SK-N-SH (cell line): ENCODE measurements at regions not wholly inside any gene's neighbourhood (a gene's known extent, or its start where the extent isn't known, plus 50 kb on each side); places are given as distances from the start of the nearest gene placed in this dataset.

ENCODE experiments used
- CTCF ChIA-PET: fragments of 300-600, 350-600 bp; formaldehyde crosslinking; extraction: SDS; loops from one replicate; lab custom pipeline; 2021; lab: Yijun Ruan, JAX
- POLR2A ChIA-PET: fragments of 350-600 bp; sonication (Branson Sonifier 250); formaldehyde crosslinking; extraction: SDS; loops from one replicate; lab custom pipeline; 2020; ENCODE audit warnings: antibody characterized with exemption, inconsistent platforms; lab: Yijun Ruan, JAX
- DNase-seq: peaks from one replicate; pipeline ENCODE4 v3.0.0; 2012
- H2AFZ ChIP-seq: fragments of 200-600 bp; sonication (generic); 2 replicates; pipeline ENCODE4 v1.8.1; 2016; ENCODE audit warnings: antibody characterized with exemption, mild to moderate bottlenecking, low read depth
- H3F3A ChIP-seq: fragments of 200-600 bp; sonication (generic); replicated peaks from 2 replicates; pipeline ENCODE3; 2016; ENCODE audit warnings: antibody characterized with exemption, mild to moderate bottlenecking; ENCODE audit not compliant: insufficient read depth
- H3K27ac ChIP-seq, 2 experiments: fragments of 200-500 bp in 1 of 2; fragments of 200-600 bp in 1 of 2; sonication (Bioruptor generic) in 1 of 2; sonication (generic), shearing (Covaris generic) in 1 of 2; 2 replicates each; pipeline versions ENCODE4 v1.5.1 to v1.6.1; 2014 to 2016; ENCODE audit warnings: low read depth in 2 of 2, inconsistent platforms in 1 of 2, low read length in 1 of 2, mild to moderate bottlenecking in 1 of 2, mixed read lengths in 1 of 2
- H3K27me3 ChIP-seq: fragments of 200-600 bp; sonication (generic), shearing (Covaris generic); 2 replicates; pipeline ENCODE4 v1.6.1; 2016; ENCODE audit warnings: mixed run types; ENCODE audit not compliant: insufficient read depth
- H3K36me3 ChIP-seq, 2 experiments: fragments of 200-500 bp in 1 of 2; fragments of 200-600 bp in 1 of 2; sonication (Bioruptor generic) in 1 of 2; sonication (generic) in 1 of 2; replicated peaks in 1 of 2; 2 replicates each; pipeline versions ENCODE3 to v1.5.1; 2014 to 2016; ENCODE audit warnings: low read length in 1 of 2, mild to moderate bottlenecking in 1 of 2; ENCODE audit not compliant: insufficient read depth in 2 of 2, control insufficient read depth in 1 of 2
- H3K4me1 ChIP-seq, 2 experiments: fragments of 200-500 bp in 1 of 2; fragments of 200-600 bp in 1 of 2; sonication (Bioruptor generic) in 1 of 2; sonication (generic), shearing (Covaris generic) in 1 of 2; 2 replicates each; pipeline versions ENCODE4 v1.5.1 to v1.6.1; 2014 to 2016; ENCODE audit warnings: low read depth in 1 of 2, low read length in 1 of 2, mixed run types in 1 of 2; ENCODE audit not compliant: insufficient read depth in 2 of 2, control insufficient read depth in 1 of 2
- H3K4me2 ChIP-seq: fragments of 200-600 bp; sonication (generic), shearing (Covaris generic); 2 replicates; pipeline ENCODE4 v1.6.1; 2017; ENCODE audit warnings: mixed run types
- H3K4me3 ChIP-seq, 2 experiments: fragments of 200-500 bp in 1 of 2; fragments of 200-600 bp in 1 of 2; sonication (Bioruptor generic) in 1 of 2; sonication (generic), shearing (Covaris generic) in 1 of 2; 2 replicates each; pipeline versions ENCODE4 v1.5.1 to v1.8.1; 2014 to 2016; ENCODE audit warnings: low read depth in 2 of 2, inconsistent platforms in 1 of 2, low read length in 1 of 2, mild to moderate bottlenecking in 1 of 2, mixed read lengths in 1 of 2, moderate library complexity in 1 of 2
- H3K79me2 ChIP-seq: fragments of 200-600 bp; sonication (generic); 2 replicates; pipeline ENCODE4 v1.8.1; 2017; ENCODE audit warnings: mild to moderate bottlenecking; ENCODE audit not compliant: insufficient read depth
- H3K9ac ChIP-seq: fragments of 200-600 bp; sonication (generic); 2 replicates; pipeline ENCODE4 v1.6.1; 2017; ENCODE audit warnings: mixed run types
- H3K9me2 ChIP-seq: fragments of 200-600 bp; sonication (generic); 2 replicates; pipeline ENCODE4 v1.6.1; 2017; ENCODE audit warnings: mixed run types
- H3K9me3 ChIP-seq: fragments of 200-600 bp; sonication (generic); 2 replicates; pipeline ENCODE4 v1.6.1; 2017; ENCODE audit warnings: mixed run types, mild to moderate bottlenecking, moderate library complexity
- H4K20me1 ChIP-seq: fragments of 200-600 bp; sonication (generic); 2 replicates; pipeline ENCODE4 v1.6.1; 2017; ENCODE audit warnings: mild to moderate bottlenecking, mixed run types; ENCODE audit not compliant: insufficient read depth
- CHD2 ChIP-seq: fragments of 150-350 bp; IDR thresholded peaks from 2 replicates; pipeline ENCODE4 v1.6.1; 2018; ENCODE audit warnings: low read length; ENCODE audit not compliant: partially characterized antibody
- CTCF ChIP-seq: fragments of 200-600 bp; sonication (generic); IDR thresholded peaks from 2 replicates; pipeline ENCODE4 v1.6.1; 2017; ENCODE audit warnings: antibody characterized with exemption, mild to moderate bottlenecking, moderate library complexity
- ELF1 ChIP-seq: IDR thresholded peaks from 2 replicates; pipeline ENCODE4 v1.4.0; 2012
- EZH2phosphoT487 ChIP-seq: fragments of 200-600 bp; sonication (generic); IDR thresholded peaks from 2 replicates; pipeline ENCODE4 v1.6.1; 2017; ENCODE audit warnings: low read depth, mixed run types, mild to moderate bottlenecking, antibody characterized with exemption, moderate library complexity, borderline replicate concordance
- FOXJ3 ChIP-seq: sonication (generic); formaldehyde crosslinking; IDR thresholded peaks from 2 replicates; pipeline ENCODE4 v1.5.1; 2020; ENCODE audit warnings: mild to moderate bottlenecking, missing genetic modification reagents
- FOXM1 ChIP-seq: IDR thresholded peaks from 2 replicates; pipeline ENCODE4 v1.4.0; 2012; ENCODE audit warnings: low read depth, mild to moderate bottlenecking
- GABPA ChIP-seq: IDR thresholded peaks from 2 replicates; pipeline ENCODE4 v1.4.0; 2012; ENCODE audit warnings: low read depth, mild to moderate bottlenecking
- JUND ChIP-seq: IDR thresholded peaks from 2 replicates; pipeline ENCODE4 v1.4.0; 2012
- NRF1 ChIP-seq: IDR thresholded peaks from 2 replicates; pipeline ENCODE4 v1.6.1; 2012; ENCODE audit warnings: low read depth, mild to moderate bottlenecking, low read length
- POLR2AphosphoS5 ChIP-seq: IDR thresholded peaks from 2 replicates; pipeline ENCODE4 v1.6.1; 2012; ENCODE audit warnings: low read depth, low read length
- REST ChIP-seq: IDR thresholded peaks from 2 replicates; pipeline ENCODE4 v1.6.1; 2012; ENCODE audit warnings: mild to moderate bottlenecking, low read depth, low read length, moderate library complexity
- RXRA ChIP-seq: IDR thresholded peaks from 2 replicates; pipeline ENCODE4 v1.4.0; 2012; ENCODE audit warnings: low read depth, mild to moderate bottlenecking, borderline replicate concordance
- SIN3A ChIP-seq: IDR thresholded peaks from 2 replicates; pipeline ENCODE4 v1.6.1; 2012; ENCODE audit warnings: low read depth, mild to moderate bottlenecking, low read length, moderate library complexity, borderline replicate concordance
- TCF12 ChIP-seq: IDR thresholded peaks from 2 replicates; pipeline ENCODE4 v1.4.0; 2012
- TEAD4 ChIP-seq: IDR thresholded peaks from 2 replicates; pipeline ENCODE4 v1.4.0; 2012; ENCODE audit warnings: mild to moderate bottlenecking, borderline replicate concordance; ENCODE audit not compliant: insufficient read depth
- USF1 ChIP-seq: IDR thresholded peaks from 2 replicates; pipeline ENCODE4 v1.4.0; 2012; ENCODE audit warnings: low read depth, borderline replicate concordance
- ZBTB33 ChIP-seq: IDR thresholded peaks from 2 replicates; pipeline ENCODE4 v1.4.0; 2012; ENCODE audit warnings: low read depth, borderline replicate concordance
- WGBS: methylation state at CpG from one replicate; pipeline ENCODE4 v1.1.6; 2017; ENCODE audit warnings: low lambda C conversion rate; 5-methylcytosine and 5-hydroxymethylcytosine counted together
- TF ChIP-seq, protein P1 (sequence below): fragments of 150-350 bp; IDR thresholded peaks from 2 replicates; pipeline ENCODE4 v1.6.1; 2016; ENCODE audit warnings: mild to moderate bottlenecking, low read depth, low read length
- TF ChIP-seq, protein P2 (sequence below): IDR thresholded peaks from 2 replicates; pipeline ENCODE4 v1.4.0; 2012; ENCODE audit warnings: low read depth

- DNase-seq = no peak
- H2AFZ ChIP-seq = no peak overlapping the region
- WGBS = 25% methylated on average over 5 of the region's 5 CpGs
- H3K27me3 ChIP-seq = no peaks in the 10 kb centered on the region
- H3K9ac ChIP-seq = no peak overlapping the region
- no peak overlapping the region for H3K4me3 ChIP-seq
- H3F3A ChIP-seq = no peaks in the 10 kb centered on the region
- TF ChIP-seq TCF12 = no peak
- TF ChIP-seq TEAD4 = no peak
- no peak for TF ChIP-seq JUND
- TF ChIP-seq EZH2phosphoT487 = no peak
- TF ChIP-seq POLR2AphosphoS5 = no peak
- TF ChIP-seq RXRA = no peak
- no peak for TF ChIP-seq SIN3A
- TF ChIP-seq CTCF = no peak
- no peak for TF ChIP-seq GABPA
- no peak for TF ChIP-seq NRF1
- no peak for TF ChIP-seq REST
- no peak for TF ChIP-seq ELF1
- H4K20me1 ChIP-seq = no peaks in the 10 kb centered on the region
- H3K36me3 ChIP-seq = no peaks in the 10 kb centered on the region
- POLR2A ChIA-PET = no interaction called here
- CTCF ChIA-PET = interaction anchor here (1.4 kb wide), 1 partner anchor 16 kb away, joined by 3 read pairs; no protein-coding TSS in a partner anchor
- H3K79me2 ChIP-seq = no peaks in the 10 kb centered on the region
- H3K9me3 ChIP-seq = no peaks in the 10 kb centered on the region
- H3K9me2 ChIP-seq = no peaks in the 10 kb centered on the region
- H3K27ac ChIP-seq = no peak overlapping the region
- H3K4me2 ChIP-seq = no peak overlapping the region
- H3K4me1 ChIP-seq = peaks cover 0 to 2% of the 10 kb centered on the region in 2 experiments; a peak in 1 of 4 replicates
These were observed 298.0 kb upstream of the SOX11 start for GRCh38 chr2:5394223-5394622.

- no peak overlapping the region for H3K4me2 ChIP-seq
- no peaks in the 10 kb centered on the region for H4K20me1 ChIP-seq
- no peaks in the 10 kb centered on the region for H3K4me1 ChIP-seq
- H3K79me2 ChIP-seq = no peaks in the 10 kb centered on the region
- no peaks in the 10 kb centered on the region for H3F3A ChIP-seq
- POLR2A ChIA-PET = no interaction called here
- H3K9ac ChIP-seq = no peak overlapping the region
- H3K27ac ChIP-seq = no peak overlapping the region
- H3K9me3 ChIP-seq = no peaks in the 10 kb centered on the region
- no peak overlapping the region for H3K4me3 ChIP-seq
- no peaks in the 10 kb centered on the region for H3K36me3 ChIP-seq
- no peaks in the 10 kb centered on the region for H3K9me2 ChIP-seq
- DNase-seq = no peak
- 33% methylated on average over 9 of the region's 9 CpGs for WGBS
- CTCF ChIA-PET = interaction anchor here (0.6 to 1.6 kb wide), 2 partner anchors 296 to 1442 kb away, joined by 3 read pairs; no protein-coding TSS in a partner anchor
- H3K27me3 ChIP-seq = no peaks in the 10 kb centered on the region
- H2AFZ ChIP-seq = no peak overlapping the region
- TF ChIP-seq, protein P1, sequence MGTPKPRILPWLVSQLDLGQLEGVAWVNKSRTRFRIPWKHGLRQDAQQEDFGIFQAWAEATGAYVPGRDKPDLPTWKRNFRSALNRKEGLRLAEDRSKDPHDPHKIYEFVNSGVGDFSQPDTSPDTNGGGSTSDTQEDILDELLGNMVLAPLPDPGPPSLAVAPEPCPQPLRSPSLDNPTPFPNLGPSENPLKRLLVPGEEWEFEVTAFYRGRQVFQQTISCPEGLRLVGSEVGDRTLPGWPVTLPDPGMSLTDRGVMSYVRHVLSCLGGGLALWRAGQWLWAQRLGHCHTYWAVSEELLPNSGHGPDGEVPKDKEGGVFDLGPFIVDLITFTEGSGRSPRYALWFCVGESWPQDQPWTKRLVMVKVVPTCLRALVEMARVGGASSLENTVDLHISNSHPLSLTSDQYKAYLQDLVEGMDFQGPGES = no peak
- TF ChIP-seq FOXM1 (no peak), FOXJ3 (CRISPR knock-in tag) (no peak), CHD2 (no peak), SIN3A (no peak), POLR2AphosphoS5 (no peak), USF1 (no peak), ZBTB33 (no peak), TCF12 (no peak)
- TF ChIP-seq, protein P2, sequence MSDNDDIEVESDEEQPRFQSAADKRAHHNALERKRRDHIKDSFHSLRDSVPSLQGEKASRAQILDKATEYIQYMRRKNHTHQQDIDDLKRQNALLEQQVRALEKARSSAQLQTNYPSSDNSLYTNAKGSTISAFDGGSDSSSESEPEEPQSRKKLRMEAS = no peak
These were observed 291.0 kb upstream of the SOX11 start for GRCh38 chr2:5401115-5401657.
